AG09319 (cell line): ENCODE measurements at regions not wholly inside any gene's neighbourhood (a gene's known extent, or its start where the extent isn't known, plus 50 kb on each side); places are given as distances from the start of the nearest gene placed in this dataset.
"Not testable (repeated sequence)": the region's sequence is repeated elsewhere in the genome, so short reads cannot be mapped to it uniquely, and the experiment has no call there.

Experiments
- DNase-seq: peaks from one replicate; pipeline ENCODE4 v3.0.0-alpha.2; 2010; ENCODE audit warnings: low read depth; ENCODE audit errors: extremely low read depth
- CTCF ChIP-seq: IDR thresholded peaks from 2 replicates; pipeline ENCODE4 v1.5.1; 2011; ENCODE audit warnings: low read depth, mild to moderate bottlenecking, inconsistent platforms, low read length, moderate library complexity

GRCh38 chr7:131925636-131926035 lies 369.2 kb upstream of the PODXL start:
- DNase-seq = no peak
- TF ChIP-seq CTCF = no peak

DNA sequence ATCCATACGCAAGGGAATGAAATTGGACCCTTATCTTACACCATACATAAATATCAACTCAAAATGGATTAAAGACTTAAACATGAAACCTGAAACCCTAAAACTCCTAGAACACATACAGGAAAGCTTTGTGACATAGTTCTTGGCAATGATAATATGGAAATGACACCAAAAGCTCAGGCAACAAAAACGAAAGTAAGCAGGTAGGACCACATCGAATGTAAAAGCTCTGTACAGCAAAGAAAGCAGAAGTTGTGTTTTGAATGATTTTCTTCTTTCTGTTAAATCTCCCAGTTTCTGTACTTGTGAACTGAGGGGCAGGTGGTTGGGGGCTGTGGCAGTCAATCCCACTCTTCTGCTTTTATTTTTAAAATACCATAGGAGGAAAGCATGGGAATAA lies 368.4 kb upstream of the PODXL start:
- DNase-seq = no peak
- no peak for TF ChIP-seq CTCF

DNA sequence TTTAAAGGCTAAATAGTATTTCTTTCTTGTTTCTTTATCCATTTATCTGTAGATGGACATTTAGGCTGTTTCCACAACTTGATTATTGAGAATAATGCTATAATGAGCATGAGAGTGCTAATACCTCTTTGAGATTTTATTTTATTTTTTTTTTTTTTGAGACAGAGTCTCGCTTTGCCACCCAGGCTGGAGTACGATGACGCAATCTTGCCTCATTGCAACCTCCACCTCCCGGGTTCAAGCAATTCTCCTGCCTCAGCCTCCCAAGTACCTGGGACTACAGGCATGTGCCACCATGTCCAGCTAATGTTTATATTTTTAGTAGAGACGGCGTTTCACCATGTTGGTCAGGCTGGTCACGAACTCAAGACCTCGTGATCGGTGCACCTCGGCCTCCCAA lies 366.5 kb upstream of the PODXL start:
- DNase-seq = not testable (repeated sequence)

- no peak for TF ChIP-seq CTCF
- DNase-seq = no peak
These were observed 364.6 kb upstream of the PODXL start for GRCh38 chr7:131921016-131921415.

DNA sequence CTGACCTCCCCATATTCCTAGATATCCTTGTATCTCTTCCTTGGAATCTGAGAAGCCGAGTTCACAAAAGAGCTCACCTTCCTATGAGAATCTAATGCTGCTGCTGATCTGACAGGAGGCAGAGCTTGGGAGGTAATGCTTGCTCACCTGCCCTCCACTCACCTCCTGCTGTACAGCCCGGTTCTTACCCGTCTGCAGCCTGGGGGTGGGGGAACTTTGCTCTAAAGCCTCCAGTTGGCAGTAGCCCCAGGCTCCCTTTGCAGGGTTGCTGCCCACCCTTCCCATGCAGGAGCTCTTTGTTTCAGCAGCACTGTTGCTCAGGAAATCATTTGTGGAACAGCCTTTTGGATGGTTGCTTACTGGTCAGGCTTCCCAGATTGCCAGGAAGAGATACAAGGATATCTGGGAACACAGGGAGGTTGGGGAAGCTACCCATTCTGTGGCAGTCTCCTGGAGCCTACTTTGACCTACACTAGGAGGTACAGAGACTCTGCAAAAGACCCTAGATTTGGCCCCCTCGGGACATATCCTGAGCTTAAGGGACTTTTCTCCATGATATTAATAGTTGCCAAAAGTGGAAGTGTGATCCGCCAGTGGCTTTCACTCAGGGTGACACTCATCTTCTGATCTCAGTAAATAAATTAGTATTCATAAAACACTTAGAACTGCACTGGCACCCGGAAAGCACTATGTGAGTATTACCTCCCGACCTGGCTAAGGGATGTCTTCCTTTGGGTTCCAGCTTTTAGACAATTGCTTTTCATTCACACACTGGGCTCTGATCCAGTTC lies 363.7 kb upstream of the PODXL start:
- TF ChIP-seq CTCF = no peak
- no peak for DNase-seq

GRCh38 chr7:131911112-131911511 lies 354.7 kb upstream of the PODXL start:
- no peak for DNase-seq
- no peak for TF ChIP-seq CTCF

GRCh38 chr7:131909151-131909768 lies 352.8 kb upstream of the PODXL start:
- no peak for TF ChIP-seq CTCF
- no peak for DNase-seq
